ENCODE measurements at regions not wholly inside any gene's neighbourhood (a gene's known extent, or its start where the extent isn't known, plus 50 kb on each side); places are given as distances from the start of the nearest gene placed in this dataset.
"Not testable (repeated sequence)": the region's sequence is repeated elsewhere in the genome, so short reads cannot be mapped to it uniquely, and the experiment has no call there.

DNA sequence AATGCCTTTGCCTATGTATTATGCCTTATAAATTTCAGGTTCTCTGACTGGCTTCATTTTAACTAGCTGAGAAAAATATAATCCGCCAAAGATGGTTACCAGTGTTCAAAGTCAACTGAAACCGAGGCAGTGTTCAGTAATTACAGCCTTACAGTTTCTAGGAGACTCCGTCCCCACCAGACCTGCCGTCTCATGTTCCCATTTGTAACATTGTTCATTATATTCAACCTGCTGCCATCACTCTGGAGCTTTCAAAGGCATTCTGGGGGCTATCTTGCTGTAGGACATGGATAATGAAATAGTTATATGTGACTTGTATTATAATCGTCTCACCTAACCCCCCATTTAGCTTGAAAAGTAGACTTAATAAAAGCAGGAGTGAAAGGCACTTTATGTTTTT is 302.5 kb downstream of the RWDD3 start:
- no peak overlapping the region for H3K27ac ChIP-seq (ENCODE audit: low read depth in 1 of 2, low read length in 2 of 2)
- H3K36me3 ChIP-seq (ENCODE audit: control insufficient read depth in 1 of 2, insufficient read depth in 2 of 2, low read length in 1 of 2), result no peaks in the 10 kb centered on the region
- no peak for DNase-seq
- no peaks in the 10 kb centered on the region for H3K27me3 ChIP-seq (ENCODE audit: control insufficient read depth in 1 of 2, insufficient read depth in 2 of 2, low read length in 1 of 2)
- intact Hi-C loops (cut with DNase I), result no loop called here
- ATAC-seq (ENCODE audit: low FRiP score), result no peak
- 89 to 91% methylated on average over 5 of the region's 5 CpGs for WGBS, 2 donors
- H3K9me3 ChIP-seq (ENCODE audit: control insufficient read depth, low read length), result no peaks in the 10 kb centered on the region
- no peak overlapping the region for H3K4me3 ChIP-seq (ENCODE audit: low read length in 2 of 2)
- no peaks in the 10 kb centered on the region for H3K4me1 ChIP-seq (ENCODE audit: control insufficient read depth in 1 of 2, insufficient read depth in 2 of 2, low read length in 2 of 2)

- no peak overlapping the region for H3K27ac ChIP-seq (ENCODE audit: low read depth in 1 of 2, low read length in 2 of 2)
- H3K9me3 ChIP-seq (ENCODE audit: control insufficient read depth, low read length), result no peaks in the 10 kb centered on the region
- no peaks in the 10 kb centered on the region for H3K36me3 ChIP-seq (ENCODE audit: control insufficient read depth in 1 of 2, insufficient read depth in 2 of 2, low read length in 1 of 2)
- no peaks in the 10 kb centered on the region for H3K4me1 ChIP-seq (ENCODE audit: control insufficient read depth in 1 of 2, insufficient read depth in 2 of 2, low read length in 2 of 2)
- DNase-seq, result no peak
- ATAC-seq (ENCODE audit: low FRiP score), result no peak
- 28 to 56% methylated on average over 3 of the region's 3 CpGs for WGBS, 2 donors
- intact Hi-C loops (cut with DNase I), result no loop called here
- H3K4me3 ChIP-seq (ENCODE audit: low read length in 2 of 2), result no peak overlapping the region
- no peaks in the 10 kb centered on the region for H3K27me3 ChIP-seq (ENCODE audit: control insufficient read depth in 1 of 2, insufficient read depth in 2 of 2, low read length in 1 of 2)
Measured at GRCh38 chr1:95537176-95537575, 303.2 kb downstream of the RWDD3 start.

GRCh38 chr1:95538242-95538641 is 304.2 kb downstream of the RWDD3 start:
- WGBS, 2 donors, result 94 to 96% methylated on average over 7 of the region's 7 CpGs
- H3K4me1 ChIP-seq (ENCODE audit: control insufficient read depth in 1 of 2, insufficient read depth in 2 of 2, low read length in 2 of 2); H3K9me3 ChIP-seq (ENCODE audit: control insufficient read depth, low read length); ATAC-seq (ENCODE audit: low FRiP score); H3K27ac ChIP-seq (ENCODE audit: low read depth in 1 of 2, low read length in 2 of 2); H3K36me3 ChIP-seq (ENCODE audit: control insufficient read depth in 1 of 2, insufficient read depth in 2 of 2, low read length in 1 of 2); intact Hi-C loops (cut with DNase I); H3K4me3 ChIP-seq (ENCODE audit: low read length in 2 of 2); DNase-seq; H3K27me3 ChIP-seq (ENCODE audit: control insufficient read depth in 1 of 2, insufficient read depth in 2 of 2, low read length in 1 of 2): not testable (repeated sequence)

DNA sequence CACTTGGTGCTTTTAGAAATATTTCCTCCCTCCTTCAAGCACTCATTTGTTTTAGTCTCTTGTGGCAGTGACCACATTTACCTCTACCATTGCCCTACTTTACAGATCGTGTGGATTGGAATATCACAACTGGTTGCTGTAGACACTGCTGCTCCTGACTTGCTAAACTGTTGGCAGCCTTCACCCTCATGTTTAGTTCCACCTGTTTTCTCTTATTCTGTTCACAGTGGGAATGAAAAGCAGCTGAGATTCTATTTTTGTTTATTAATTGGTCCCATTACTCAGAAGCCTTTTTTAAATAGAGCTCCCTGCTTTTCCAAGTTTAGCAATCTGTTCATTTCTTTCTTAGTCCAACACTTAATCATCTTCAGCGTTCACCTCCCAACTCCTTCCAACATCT is 308.9 kb downstream of the RWDD3 start:
- intact Hi-C loops (cut with DNase I), result no loop called here
- Histone ChIP-seq H3K27ac (ENCODE audit: low read depth in 1 of 2, low read length in 2 of 2) (no peak overlapping the region), H3K4me1 (ENCODE audit: control insufficient read depth in 1 of 2, insufficient read depth in 2 of 2, low read length in 2 of 2) (no peaks in the 10 kb centered on the region), H3K27me3 (ENCODE audit: control insufficient read depth in 1 of 2, insufficient read depth in 2 of 2, low read length in 1 of 2) (no peaks in the 10 kb centered on the region), H3K4me3 (ENCODE audit: low read length in 2 of 2) (no peak overlapping the region), H3K9me3 (ENCODE audit: control insufficient read depth, low read length) (peaks cover 1% of the 10 kb centered on the region), H3K36me3 (ENCODE audit: control insufficient read depth in 1 of 2, insufficient read depth in 2 of 2, low read length in 1 of 2) (no peaks in the 10 kb centered on the region)
- no peak for DNase-seq
- 72 to 78% methylated on average over 2 of the region's 2 CpGs for WGBS, 2 donors
- ATAC-seq (ENCODE audit: low FRiP score), result no peak

DNA sequence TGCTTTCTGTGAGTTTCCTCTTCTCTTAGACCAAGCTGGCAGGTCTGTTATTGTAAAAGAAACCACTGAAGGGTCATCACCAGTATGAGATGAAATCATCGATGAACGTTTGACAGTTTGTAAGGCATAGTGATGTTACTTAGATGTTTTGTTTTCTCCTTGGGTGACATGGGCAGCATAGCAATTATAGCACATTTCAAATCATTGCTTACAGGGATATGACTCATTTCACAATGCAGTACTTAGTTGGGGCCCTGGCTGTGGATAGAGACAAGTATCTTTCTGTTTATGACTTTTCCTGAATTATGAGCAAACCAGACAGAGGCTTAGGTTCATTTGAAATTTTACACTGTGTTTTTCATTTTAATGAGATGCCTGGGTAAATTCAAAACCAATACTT is 313.0 kb downstream of the RWDD3 start:
- H3K4me3 ChIP-seq (ENCODE audit: low read length in 2 of 2), result no peak overlapping the region

GRCh38 chr1:95548211-95548610 is 314.2 kb downstream of the RWDD3 start:
- WGBS, 2 donors, result 71 to 80% methylated on average over 1 of the region's 1 CpG
- Histone ChIP-seq H3K9me3 (ENCODE audit: control insufficient read depth, low read length) (peaks cover 1% of the 10 kb centered on the region), H3K36me3 (ENCODE audit: control insufficient read depth in 1 of 2, insufficient read depth in 2 of 2, low read length in 1 of 2) (no peaks in the 10 kb centered on the region), H3K4me1 (ENCODE audit: control insufficient read depth in 1 of 2, insufficient read depth in 2 of 2, low read length in 2 of 2) (no peaks in the 10 kb centered on the region), H3K27me3 (ENCODE audit: control insufficient read depth in 1 of 2, insufficient read depth in 2 of 2, low read length in 1 of 2) (no peaks in the 10 kb centered on the region), H3K27ac (ENCODE audit: low read depth in 1 of 2, low read length in 2 of 2) (no peak overlapping the region), H3K4me3 (ENCODE audit: low read length in 2 of 2) (no peak overlapping the region)
- no peak for DNase-seq
- ATAC-seq (ENCODE audit: low FRiP score), result no peak
- intact Hi-C loops (cut with DNase I), result no loop called here

More for the DNA sequence above, 313.0 kb downstream of the RWDD3 start:
- DNase-seq, result no peak
- no peaks in the 10 kb centered on the region for H3K4me1 ChIP-seq (ENCODE audit: control insufficient read depth in 1 of 2, insufficient read depth in 2 of 2, low read length in 2 of 2)
- H3K27me3 ChIP-seq (ENCODE audit: control insufficient read depth in 1 of 2, insufficient read depth in 2 of 2, low read length in 1 of 2), result no peaks in the 10 kb centered on the region
- H3K36me3 ChIP-seq (ENCODE audit: control insufficient read depth in 1 of 2, insufficient read depth in 2 of 2, low read length in 1 of 2), result no peaks in the 10 kb centered on the region
- H3K9me3 ChIP-seq (ENCODE audit: control insufficient read depth, low read length), result peaks cover 1% of the 10 kb centered on the region
- WGBS, 2 donors, result 83 to 86% methylated on average over 2 of the region's 2 CpGs
- H3K27ac ChIP-seq (ENCODE audit: low read depth in 1 of 2, low read length in 2 of 2), result no peak overlapping the region
- no peak for ATAC-seq (ENCODE audit: low FRiP score)
- intact Hi-C loops (cut with DNase I), result no loop called here

DNA sequence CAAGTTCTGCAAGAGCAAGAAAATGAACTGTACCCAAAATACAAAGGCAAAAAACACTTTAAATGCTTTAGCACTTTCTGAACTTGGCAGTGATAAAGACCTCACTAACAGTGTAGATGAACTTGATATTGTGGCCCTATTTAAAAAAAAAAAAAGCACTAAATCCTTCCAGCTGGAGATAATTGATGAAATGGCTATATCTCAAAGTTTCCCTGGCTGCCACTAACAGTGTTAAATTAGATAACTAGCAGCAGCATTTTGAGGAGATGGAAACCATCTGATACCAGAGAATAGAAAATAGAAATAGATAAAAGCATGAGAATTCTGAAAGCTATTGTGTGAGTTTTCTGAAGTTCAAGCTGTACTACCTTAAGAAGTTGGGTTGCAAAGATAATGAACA is 317.2 kb downstream of the RWDD3 start:
- Histone ChIP-seq H3K27me3 (ENCODE audit: control insufficient read depth in 1 of 2, insufficient read depth in 2 of 2, low read length in 1 of 2) (no peaks in the 10 kb centered on the region), H3K27ac (ENCODE audit: low read depth in 1 of 2, low read length in 2 of 2) (no peak overlapping the region), H3K9me3 (ENCODE audit: control insufficient read depth, low read length) (peaks cover 1% of the 10 kb centered on the region), H3K36me3 (ENCODE audit: control insufficient read depth in 1 of 2, insufficient read depth in 2 of 2, low read length in 1 of 2) (no peaks in the 10 kb centered on the region), H3K4me3 (ENCODE audit: low read length in 2 of 2) (no peak overlapping the region), H3K4me1 (ENCODE audit: control insufficient read depth in 1 of 2, insufficient read depth in 2 of 2, low read length in 2 of 2) (no peaks in the 10 kb centered on the region)
- no peak for DNase-seq
- no peak for ATAC-seq (ENCODE audit: low FRiP score)
- intact Hi-C loops (cut with DNase I), result no loop called here

- H3K4me1 ChIP-seq (ENCODE audit: control insufficient read depth in 1 of 2, insufficient read depth in 2 of 2, low read length in 2 of 2), result no peaks in the 10 kb centered on the region
- H3K36me3 ChIP-seq (ENCODE audit: control insufficient read depth in 1 of 2, insufficient read depth in 2 of 2, low read length in 1 of 2), result no peaks in the 10 kb centered on the region
- no peaks in the 10 kb centered on the region for H3K9me3 ChIP-seq (ENCODE audit: control insufficient read depth, low read length)
- H3K27me3 ChIP-seq (ENCODE audit: control insufficient read depth in 1 of 2, insufficient read depth in 2 of 2, low read length in 1 of 2), result no peaks in the 10 kb centered on the region
- intact Hi-C loops (cut with DNase I), result no loop called here
- ATAC-seq (ENCODE audit: low FRiP score), result no peak
- no peak overlapping the region for H3K27ac ChIP-seq (ENCODE audit: low read depth in 1 of 2, low read length in 2 of 2)
- H3K4me3 ChIP-seq (ENCODE audit: low read length in 2 of 2), result no peak overlapping the region
- DNase-seq, result no peak
- WGBS, 2 donors, result 89 to 93% methylated on average over 5 of the region's 5 CpGs
Measured at GRCh38 chr1:95553595-95553994, 319.6 kb downstream of the RWDD3 start.

DNA sequence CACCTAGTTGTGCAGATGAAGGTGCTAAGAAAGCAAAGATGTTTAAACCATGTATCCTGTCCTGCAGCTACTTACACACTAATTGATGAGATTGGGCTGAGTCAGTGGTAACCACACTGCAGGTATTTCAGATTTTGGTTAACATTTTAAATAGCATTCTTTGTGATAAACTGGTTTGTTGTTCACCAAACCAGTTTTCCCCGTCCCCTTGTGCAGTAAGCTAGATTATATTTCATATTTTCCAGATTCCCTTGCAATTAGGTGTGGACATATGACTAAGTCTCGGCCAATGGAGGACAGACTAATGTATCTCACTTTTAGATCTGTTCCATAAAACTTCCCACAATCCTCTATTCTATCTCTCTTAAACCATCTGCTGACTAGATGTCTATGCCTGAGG is 320.4 kb downstream of the RWDD3 start:
- WGBS, 2 donors, result 74% methylated on average over 2 of the region's 2 CpGs
- Histone ChIP-seq H3K9me3 (ENCODE audit: control insufficient read depth, low read length) (no peaks in the 10 kb centered on the region), H3K27me3 (ENCODE audit: control insufficient read depth in 1 of 2, insufficient read depth in 2 of 2, low read length in 1 of 2) (no peaks in the 10 kb centered on the region), H3K4me1 (ENCODE audit: control insufficient read depth in 1 of 2, insufficient read depth in 2 of 2, low read length in 2 of 2) (no peaks in the 10 kb centered on the region), H3K36me3 (ENCODE audit: control insufficient read depth in 1 of 2, insufficient read depth in 2 of 2, low read length in 1 of 2) (no peaks in the 10 kb centered on the region), H3K4me3 (ENCODE audit: low read length in 2 of 2) (no peak overlapping the region), H3K27ac (ENCODE audit: low read depth in 1 of 2, low read length in 2 of 2) (no peak overlapping the region)
- intact Hi-C loops (cut with DNase I), result no loop called here
- no peak for ATAC-seq (ENCODE audit: low FRiP score)
- no peak for DNase-seq
